Sigmoid colon (tissue), 4 donors: ENCODE measurements at regions not wholly inside any gene's neighbourhood (a gene's known extent, or its start where the extent isn't known, plus 50 kb on each side); places are given as distances from the start of the nearest gene placed in this dataset.

Experiments used
- CTCF ChIP-seq, 4 experiments: fragments of 450-650 bp in 3 of 4; fragments of 200-600 bp in 1 of 4; IDR thresholded peaks; one replicate each; pipeline ENCODE4 v1.5.1; 2016 to 2019; ENCODE audit warnings: antibody characterized with exemption in 4 of 4, mild to moderate bottlenecking in 3 of 4, moderate library complexity in 2 of 4
- EP300 ChIP-seq, 4 donors: sonication (generic); formaldehyde crosslinking; IDR thresholded peaks; one replicate each; pipeline ENCODE4 v1.6.1; 2017; ENCODE audit warnings: antibody characterized with exemption in 4 of 4
- POLR2A ChIP-seq, 2 donors: fragments of 450-650 bp; IDR thresholded peaks; one replicate each; pipeline ENCODE4 v1.6.1; 2016; ENCODE audit warnings: antibody characterized with exemption in 2 of 2, mild to moderate bottlenecking in 2 of 2, moderate library complexity in 2 of 2
- POLR2AphosphoS5 ChIP-seq, 4 donors: sonication (generic); formaldehyde crosslinking; IDR thresholded peaks; one replicate each; pipeline ENCODE4 v1.6.1; 2017; ENCODE audit warnings: antibody characterized with exemption in 4 of 4

- TF ChIP-seq POLR2AphosphoS5 (IDR thresholded peaks at IDR 0.05) = no peak
- TF ChIP-seq CTCF (IDR thresholded peaks at IDR 0.05) = no peak
- TF ChIP-seq POLR2A (IDR thresholded peaks at IDR 0.05) = no peak
- TF ChIP-seq EP300 (IDR thresholded peaks at IDR 0.05) = no peak
These were observed 657.1 kb upstream of the CDH10 start for GRCh38 chr5:25301836-25302235.
